GM12878 (cell line): ENCODE measurements at regions not wholly inside any gene's neighbourhood (a gene's known extent, or its start where the extent isn't known, plus 50 kb on each side); places are given as distances from the start of the nearest gene placed in this dataset.

Source experiments
- ATAC-seq: fragments of 200-7000 bp; cut with Tn5 transposase; 3 replicates; pipeline ENCODE4 v1.9.1; 2020; ENCODE audit warnings: mild to moderate bottlenecking, moderate library complexity
- BruUV-seq: library from RNA; stranded (reverse); fragments of 400-500 nt; replicated peaks from 2 replicates; lab custom pipeline; 2021; lab: Mats Ljungman, UMichigan
- CTCF ChIA-PET: fragments of 300-600 bp; sonication (Branson Sonifier 250); formaldehyde crosslinking; extraction: SDS; loops from one replicate; lab custom pipeline; 2021; ENCODE audit warnings: inconsistent platforms; lab: Yijun Ruan, JAX
- POLR2A ChIA-PET: fragments of 350-600 bp; formaldehyde crosslinking; extraction: SDS; loops from one replicate; lab custom pipeline; 2021; ENCODE audit warnings: inconsistent platforms; lab: Charles Lee
- RAD21 ChIA-PET: fragments of 300-600 bp; sonication (Branson Sonifier 250); formaldehyde crosslinking; loops from one replicate; lab custom pipeline; 2023; ENCODE audit warnings: antibody characterized with exemption; ENCODE audit not compliant: unreplicated experiment; lab: Charles Lee
- SMC1A ChIA-PET: fragments of 300-600 bp; sonication (Branson Sonifier 250); formaldehyde crosslinking; loops from one replicate; lab custom pipeline; 2023; ENCODE audit not compliant: unreplicated experiment, uncharacterized antibody; lab: Charles Lee
- DNase-seq: peaks from one replicate; pipeline ENCODE4 v3.0.0-alpha.2; 2011; ENCODE audit warnings: low read depth, low spot score
- FAIRE-seq: peaks from 3 replicates; lab custom pipeline; 2011; peaks lifted over from hg19 to GRCh38; lab: Jason Lieb, UNC
- H2AFZ ChIP-seq: 2 replicates; pipeline ENCODE4 v1.6.0; 2011; ENCODE audit warnings: low read depth, low read length, control low read depth; ENCODE audit not compliant: control insufficient read depth
- H3K27ac ChIP-seq: 2 replicates; pipeline ENCODE4 v1.5.1; 2011; ENCODE audit warnings: control low read depth; ENCODE audit not compliant: control insufficient read depth, insufficient read depth
- H3K27me3 ChIP-seq, 2 experiments: replicated peaks in 1 of 2; 2 replicates each; pipeline versions ENCODE4 v1.6.0 to v1.6.1; 2011; ENCODE audit warnings: low read length in 1 of 2; ENCODE audit not compliant: control insufficient read depth in 2 of 2, insufficient read depth in 2 of 2
- H3K36me3 ChIP-seq, 2 experiments: 2 replicates each; pipeline ENCODE4 v1.5.1; 2011; ENCODE audit warnings: low read length in 1 of 2; ENCODE audit not compliant: control insufficient read depth in 2 of 2, insufficient read depth in 2 of 2
- H3K4me1 ChIP-seq: 2 replicates; pipeline ENCODE4 v1.6.1; 2011; ENCODE audit warnings: mild to moderate bottlenecking, low read length, moderate library complexity, mixed read lengths; ENCODE audit not compliant: control insufficient read depth, insufficient read depth
- H3K4me2 ChIP-seq: 2 replicates; pipeline ENCODE4 v1.6.0; 2011; ENCODE audit warnings: control low read depth; ENCODE audit not compliant: control insufficient read depth, insufficient read depth
- H3K4me3 ChIP-seq: fragments of 200-600 bp; sonication (generic); 2 replicates; pipeline ENCODE4 v1.5.1; 2016
- H3K79me2 ChIP-seq: 2 replicates; pipeline ENCODE4 v1.6.0; 2011; ENCODE audit warnings: low read length; ENCODE audit not compliant: control insufficient read depth, insufficient read depth
- H3K9ac ChIP-seq: 2 replicates; pipeline ENCODE4 v1.8.0; 2011; ENCODE audit warnings: low read length, control low read depth, mixed read lengths; ENCODE audit not compliant: control insufficient read depth, insufficient read depth
- H3K9me3 ChIP-seq: replicated peaks from 3 replicates; pipeline ENCODE4 v1.5.1; 2011; ENCODE audit warnings: mild to moderate bottlenecking, low read length; ENCODE audit not compliant: control insufficient read depth, insufficient read depth
- H4K20me1 ChIP-seq: 2 replicates; pipeline ENCODE4 v1.6.0; 2011; ENCODE audit not compliant: control insufficient read depth, insufficient read depth
- CHD4 ChIP-seq: fragments of 200-600 bp; sonication (generic); IDR thresholded peaks from 2 replicates; pipeline ENCODE4 v1.6.1; 2016; ENCODE audit warnings: mild to moderate bottlenecking
- CTCF ChIP-seq, 3 experiments: IDR thresholded peaks in 2 of 3; conservative IDR thresholded peaks in 1 of 3; 2 replicates each; pipeline ENCODE4 v1.5.1; 2011; ENCODE audit warnings: low read depth in 3 of 3, low read length in 3 of 3, mild to moderate bottlenecking in 3 of 3, control low read depth in 2 of 3, moderate library complexity in 2 of 3, inconsistent platforms in 1 of 3, mixed read lengths in 1 of 3; ENCODE audit not compliant: control insufficient read depth in 2 of 3, insufficient read depth in 1 of 3; ENCODE audit errors: extremely low read depth in 1 of 3
- E2F4 ChIP-seq: IDR thresholded peaks from 2 replicates; pipeline ENCODE4 v1.6.1; 2012; ENCODE audit warnings: low read depth, low read length, improper control_type of control experiment
- EED ChIP-seq: sonication (generic); IDR thresholded peaks from 2 replicates; pipeline ENCODE4 v1.6.1; 2016; ENCODE audit warnings: antibody characterized with exemption, low read depth
- HCFC1 ChIP-seq: fragments of 150-350 bp; IDR thresholded peaks from 2 replicates; pipeline ENCODE4 v1.6.1; 2014; ENCODE audit warnings: low read length
- KDM1A ChIP-seq: fragments of 200-600 bp; sonication (generic); IDR thresholded peaks from 2 replicates; pipeline ENCODE4 v1.6.1; 2016; ENCODE audit warnings: borderline replicate concordance
- NR2C2 ChIP-seq: IDR thresholded peaks from 2 replicates; pipeline ENCODE4 v1.6.1; 2011; ENCODE audit warnings: borderline replicate concordance, low read depth; ENCODE audit not compliant: control insufficient read depth, insufficient read length
- POLR2AphosphoS2 ChIP-seq: IDR thresholded peaks from 2 replicates; pipeline ENCODE4 v1.6.1; 2011; ENCODE audit warnings: low read depth, mild to moderate bottlenecking, low read length, improper control_type of control experiment, moderate library complexity
- RAD21 ChIP-seq: IDR thresholded peaks from 2 replicates; pipeline ENCODE4 v1.6.1; 2011; ENCODE audit warnings: mild to moderate bottlenecking, low read depth, low read length, moderate library complexity; ENCODE audit not compliant: insufficient read depth
- RB1 ChIP-seq: fragments of 450-650 bp; formaldehyde crosslinking; IDR thresholded peaks from 2 replicates; pipeline ENCODE4 v1.6.1; 2017; ENCODE audit warnings: mild to moderate bottlenecking, borderline replicate concordance
- SIX5 ChIP-seq: IDR thresholded peaks from 2 replicates; pipeline ENCODE4 v1.6.1; 2011; ENCODE audit warnings: mild to moderate bottlenecking, low read depth, low read length, moderate library complexity; ENCODE audit not compliant: severe bottlenecking
- SP1 ChIP-seq: IDR thresholded peaks from one replicate; pipeline ENCODE4 v1.6.1; 2011; ENCODE audit warnings: low read depth, low read length
- TAF1 ChIP-seq: IDR thresholded peaks from 2 replicates; pipeline ENCODE4 v1.6.1; 2011; ENCODE audit warnings: mild to moderate bottlenecking, low read depth, low read length, borderline replicate concordance
- TBL1XR1 ChIP-seq: IDR thresholded peaks from 2 replicates; pipeline ENCODE4 v1.6.1; 2012; ENCODE audit warnings: low read depth, low read length, improper control_type of control experiment
- ZNF687 ChIP-seq: fragments of 450-650 bp; IDR thresholded peaks from 2 replicates; pipeline ENCODE4 v1.6.1; 2017; ENCODE audit warnings: mild to moderate bottlenecking, moderate library complexity
- WGBS: methylation state at CpG from one replicate; pipeline ENCODE4 v1.1.6; 2016; ENCODE audit warnings: low lambda C conversion rate; ENCODE audit not compliant: insufficient replicate concordance, insufficient coverage; ENCODE audit errors: missing lambda C conversion rate; 5-methylcytosine and 5-hydroxymethylcytosine counted together
- in situ Hi-C: fragments of 300-500 bp; cut with MboI; formaldehyde crosslinking; loops from 9 replicates; pipeline ENCODE4 v1.14.3; 2018; ENCODE audit warnings: mixed read lengths
- intact Hi-C: fragments of 100-400 bp; cut with micrococcal nuclease; formaldehyde crosslinking; loops from one replicate; pipeline ENCODE4 v1.14.2; 2022; ENCODE audit not compliant: unreplicated experiment

GRCh38 chr9:78557540-78557939 is 260.6 kb downstream of the PSAT1 start:
- Histone ChIP-seq H3K36me3 (no peaks in the 10 kb centered on the region), H2AFZ (no peak overlapping the region), H3K4me3 (no peak overlapping the region), H3K4me1 (no peaks in the 10 kb centered on the region), H4K20me1 (no peaks in the 10 kb centered on the region), H3K27ac (no peak overlapping the region), H3K79me2 (no peaks in the 10 kb centered on the region), H3K4me2 (no peak overlapping the region), H3K27me3 (no peaks in the 10 kb centered on the region), H3K9ac (no peak overlapping the region)
- DNase-seq: no peak
- intact Hi-C loops: no loop called here
- ATAC-seq: no peak
- ChIA-PET RAD21 (no interaction called here), POLR2A (interaction anchor here (0.6 kb wide), 1 partner anchor 1376 kb away, joined by 6 read pairs; no protein-coding TSS in a partner anchor), SMC1A (no interaction called here)
- FAIRE-seq: no peak
- TF ChIP-seq CHD4 (no peak), SP1 (no peak), E2F4 (no peak), KDM1A (no peak), NR2C2 (no peak), ZNF687 (no peak), EED (no peak), TAF1 (no peak), HCFC1 (no peak), RAD21 (no peak), RB1 (no peak), TBL1XR1 (no peak), POLR2AphosphoS2 (no peak), CTCF (IDR thresholded peaks at IDR 0.05 in 2 of 3, conservative IDR thresholded peaks at IDR 0.05 in 1 of 3; ENCODE audit: control insufficient read depth in 2 of 3, extremely low read depth in 1 of 3, insufficient read depth in 1 of 3, low read depth in 3 of 3, low read length in 3 of 3) (no peak), SIX5 (no peak)
- TF ChIP-seq, all 136 proteins: peak for 0
- in situ Hi-C loops: no loop called here
- 7% methylated on average over 5 of the region's 5 CpGs for WGBS
- CTCF ChIA-PET: interaction anchor here (0.8 kb wide), 1 partner anchor 9 kb away, joined by 3 read pairs; no protein-coding TSS in a partner anchor
- BruUV-seq: no TSS peak
- no peaks in the 10 kb centered on the region for H3K9me3 ChIP-seq
